BE2C (cell line): ENCODE measurements at regions not wholly inside any gene's neighbourhood (a gene's known extent, or its start where the extent isn't known, plus 50 kb on each side); places are given as distances from the start of the nearest gene placed in this dataset.

ENCODE experiments used
- DNase-seq: peaks from one replicate; pipeline ENCODE4 v3.0.0-alpha.2; 2020
- H3K27me3 ChIP-seq: fragments of 250-450 bp; sonication (Bioruptor Pico); 2 replicates; pipeline ENCODE4 v1.5.1; 2020; ENCODE audit warnings: mild to moderate bottlenecking
- H3K36me3 ChIP-seq: fragments of 250-450 bp; sonication (Bioruptor Pico); 2 replicates; pipeline ENCODE4 v1.5.1; 2020; ENCODE audit warnings: mild to moderate bottlenecking
- H3K4me1 ChIP-seq: fragments of 250-450 bp; sonication (Bioruptor Pico); 2 replicates; pipeline ENCODE4 v1.5.1; 2020
- H3K4me3 ChIP-seq: 2 replicates; pipeline ENCODE4 v1.5.1; 2011; ENCODE audit warnings: low read depth, low read length
- H3K9me3 ChIP-seq: fragments of 250-450 bp; sonication (Bioruptor Pico); 2 replicates; pipeline ENCODE4 v1.5.1; 2020
- TF ChIP-seq, protein P1 (sequence below): IDR thresholded peaks from 2 replicates; pipeline ENCODE4 v1.5.1; 2012; ENCODE audit warnings: mild to moderate bottlenecking, low read depth, low read length

DNA sequence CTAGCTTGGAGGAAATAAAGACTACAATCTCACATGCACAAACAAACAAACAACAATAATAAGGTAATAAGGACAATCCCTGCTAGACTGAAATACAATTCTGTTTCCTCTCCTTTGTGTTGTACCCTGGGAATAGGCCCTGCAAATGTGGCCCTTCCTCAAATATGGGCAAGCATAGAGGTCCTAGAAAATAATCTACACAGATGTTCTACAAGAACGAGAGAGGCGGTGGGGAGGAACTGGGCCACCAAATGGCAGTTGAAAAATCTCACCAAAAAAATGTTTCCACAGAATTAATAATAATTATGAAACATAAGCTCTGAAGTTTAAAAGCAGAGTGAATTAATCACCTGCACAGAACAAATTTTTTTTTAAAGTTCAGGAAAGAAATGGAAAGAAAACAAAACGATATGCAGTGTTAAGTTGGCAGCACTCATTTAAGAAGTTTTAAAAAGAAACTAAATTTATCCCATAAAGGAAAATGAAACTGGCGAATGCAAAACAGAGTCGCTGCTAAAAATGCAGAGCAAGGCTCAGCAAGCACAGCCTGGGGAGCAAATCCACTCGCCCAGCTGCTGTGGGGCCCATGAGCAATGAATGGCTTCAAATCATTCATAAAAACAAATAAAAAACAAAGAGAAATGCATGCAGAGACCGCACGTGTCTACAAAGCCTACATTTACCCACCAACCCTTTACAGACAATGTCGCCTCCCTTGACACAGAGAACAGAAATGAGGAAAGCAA lies 475.4 kb downstream of the OCA2 start:
- no peaks in the 10 kb centered on the region for H3K4me1 ChIP-seq
- TF ChIP-seq, protein P1, sequence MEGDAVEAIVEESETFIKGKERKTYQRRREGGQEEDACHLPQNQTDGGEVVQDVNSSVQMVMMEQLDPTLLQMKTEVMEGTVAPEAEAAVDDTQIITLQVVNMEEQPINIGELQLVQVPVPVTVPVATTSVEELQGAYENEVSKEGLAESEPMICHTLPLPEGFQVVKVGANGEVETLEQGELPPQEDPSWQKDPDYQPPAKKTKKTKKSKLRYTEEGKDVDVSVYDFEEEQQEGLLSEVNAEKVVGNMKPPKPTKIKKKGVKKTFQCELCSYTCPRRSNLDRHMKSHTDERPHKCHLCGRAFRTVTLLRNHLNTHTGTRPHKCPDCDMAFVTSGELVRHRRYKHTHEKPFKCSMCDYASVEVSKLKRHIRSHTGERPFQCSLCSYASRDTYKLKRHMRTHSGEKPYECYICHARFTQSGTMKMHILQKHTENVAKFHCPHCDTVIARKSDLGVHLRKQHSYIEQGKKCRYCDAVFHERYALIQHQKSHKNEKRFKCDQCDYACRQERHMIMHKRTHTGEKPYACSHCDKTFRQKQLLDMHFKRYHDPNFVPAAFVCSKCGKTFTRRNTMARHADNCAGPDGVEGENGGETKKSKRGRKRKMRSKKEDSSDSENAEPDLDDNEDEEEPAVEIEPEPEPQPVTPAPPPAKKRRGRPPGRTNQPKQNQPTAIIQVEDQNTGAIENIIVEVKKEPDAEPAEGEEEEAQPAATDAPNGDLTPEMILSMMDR: no peak
- no peak for DNase-seq
- H3K27me3 ChIP-seq: no peaks in the 10 kb centered on the region
- no peaks in the 10 kb centered on the region; the same call in 1 of the 2 replicates for H3K9me3 ChIP-seq
- H3K4me3 ChIP-seq: no peak overlapping the region
- no peaks in the 10 kb centered on the region for H3K36me3 ChIP-seq

DNA sequence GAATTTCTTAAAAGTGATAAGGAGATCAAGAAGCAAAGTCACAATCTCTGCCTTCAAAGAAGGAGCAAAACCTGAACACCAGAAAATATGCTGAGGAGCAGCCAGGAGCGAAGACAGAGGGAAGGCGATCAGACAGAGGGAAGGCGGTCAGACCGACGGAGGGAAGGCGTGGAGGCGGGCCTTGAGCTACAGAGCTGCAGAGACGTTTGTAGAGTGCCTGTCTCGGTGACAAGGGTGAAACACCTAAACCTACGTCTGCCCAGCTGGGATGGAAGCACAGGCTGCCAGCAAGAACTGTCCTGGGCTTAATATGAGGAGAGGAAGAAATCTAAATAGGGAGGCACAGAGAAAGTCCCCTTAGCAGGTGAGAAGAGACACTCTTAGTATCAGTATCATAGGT lies 476.0 kb downstream of the OCA2 start:
- no peak for DNase-seq
- H3K36me3 ChIP-seq: no peaks in the 10 kb centered on the region
- H3K4me1 ChIP-seq: no peaks in the 10 kb centered on the region
- H3K27me3 ChIP-seq: no peaks in the 10 kb centered on the region
- H3K4me3 ChIP-seq: no peak overlapping the region
- no peaks in the 10 kb centered on the region; the same call in 1 of the 2 replicates for H3K9me3 ChIP-seq
- TF ChIP-seq, protein P1: no peak

DNA sequence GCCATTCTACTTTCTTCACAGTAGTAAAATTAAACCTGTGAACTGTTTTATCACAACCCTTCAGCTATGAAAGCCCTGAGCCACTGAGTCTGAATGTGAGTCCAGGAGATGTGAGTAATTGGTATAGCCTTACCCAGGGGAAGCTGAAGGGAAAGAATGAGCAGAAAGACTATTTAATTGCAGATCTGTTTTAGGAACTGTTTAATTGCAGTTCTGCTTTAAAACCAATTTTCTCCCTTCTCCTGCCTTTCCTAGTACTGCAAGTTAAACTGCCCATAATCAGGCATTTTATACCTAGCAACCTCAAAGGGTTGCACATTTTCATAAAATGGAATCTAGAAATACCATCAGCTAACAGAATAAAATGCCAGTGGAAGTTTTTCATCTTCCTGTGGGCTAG lies 476.7 kb downstream of the OCA2 start:
- no peak for DNase-seq
- Histone ChIP-seq H3K9me3 (no peaks in the 10 kb centered on the region; the same call in 1 of the 2 replicates), H3K4me3 (no peak overlapping the region), H3K4me1 (no peaks in the 10 kb centered on the region), H3K27me3 (no peaks in the 10 kb centered on the region), H3K36me3 (no peaks in the 10 kb centered on the region)
- TF ChIP-seq, protein P1: no peak

DNA sequence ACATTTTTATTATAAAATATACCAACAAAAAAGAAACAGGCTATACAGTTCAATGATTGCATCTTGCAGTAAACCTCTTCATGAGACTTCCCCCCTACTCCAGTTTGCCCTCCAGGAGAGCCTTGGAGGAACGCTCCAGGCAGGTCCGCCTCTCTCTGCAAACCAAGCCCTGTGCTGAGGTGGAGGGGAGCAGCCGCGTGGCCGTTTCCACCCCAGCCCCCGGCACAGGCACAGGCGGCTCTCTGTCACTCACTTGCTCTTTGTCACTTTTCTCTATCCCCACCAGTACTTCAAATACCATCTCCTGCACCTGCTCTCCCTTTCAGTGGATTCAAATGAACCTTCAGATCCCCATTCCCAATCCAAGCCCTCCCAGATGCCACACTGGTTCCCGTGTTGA lies 479.9 kb downstream of the OCA2 start:
- no peak for DNase-seq
- TF ChIP-seq, protein P1: no peak
- H3K4me3 ChIP-seq: no peak overlapping the region

DNA sequence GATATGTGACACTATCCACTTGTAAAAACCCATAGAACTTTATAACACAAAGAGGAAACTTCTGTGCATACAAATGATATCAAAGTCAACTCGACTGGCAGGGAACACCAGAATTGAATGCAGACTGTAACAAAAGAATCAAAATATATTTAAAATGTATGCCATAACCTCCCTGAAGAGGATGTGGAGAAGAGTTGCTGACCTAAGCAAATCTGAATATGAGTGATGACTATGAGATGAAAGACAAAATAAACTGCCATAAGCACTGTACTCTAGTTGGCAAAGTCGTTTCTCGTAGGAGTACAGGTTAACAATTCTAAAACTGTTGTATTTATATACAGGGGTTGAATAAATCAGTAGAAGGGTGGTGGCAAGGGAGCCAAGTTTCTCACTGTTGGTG lies 482.1 kb downstream of the OCA2 start:
- DNase-seq: no peak
- TF ChIP-seq, protein P1: no peak
- no peak overlapping the region for H3K4me3 ChIP-seq

More for the DNA sequence above, 479.9 kb downstream of the OCA2 start:
- Histone ChIP-seq H3K9me3 (no peaks in the 10 kb centered on the region), H3K4me1 (no peaks in the 10 kb centered on the region), H3K36me3 (no peaks in the 10 kb centered on the region), H3K27me3 (no peaks in the 10 kb centered on the region)

DNA sequence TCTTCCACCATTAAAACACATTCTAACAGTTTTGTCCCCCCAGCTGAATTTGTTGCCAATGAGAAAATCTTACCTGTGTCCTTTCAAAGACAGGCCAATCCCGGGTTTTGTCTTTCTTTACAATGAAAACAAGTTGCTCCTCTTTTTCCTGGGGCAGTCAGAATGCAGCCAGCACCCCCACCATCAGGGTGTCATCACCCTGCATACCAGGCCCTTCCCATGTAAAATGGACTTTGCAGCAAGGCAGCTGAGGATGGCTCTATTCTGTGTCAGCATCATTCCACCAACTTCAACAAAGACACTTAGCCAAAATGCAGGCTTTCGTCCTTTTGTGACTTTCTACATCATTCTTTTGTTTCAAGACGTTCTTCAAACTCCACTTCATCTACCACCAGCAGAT lies 490.9 kb downstream of the OCA2 start:
- no peaks in the 10 kb centered on the region; the same call in 1 of the 2 replicates for H3K4me1 ChIP-seq
- no peaks in the 10 kb centered on the region for H3K9me3 ChIP-seq
- TF ChIP-seq, protein P1: no peak
- H3K36me3 ChIP-seq: no peaks in the 10 kb centered on the region
- H3K4me3 ChIP-seq: no peak overlapping the region
- no peak for DNase-seq
- H3K27me3 ChIP-seq: no peaks in the 10 kb centered on the region

More for the DNA sequence above, 482.1 kb downstream of the OCA2 start:
- Histone ChIP-seq H3K27me3 (no peaks in the 10 kb centered on the region), H3K9me3 (no peaks in the 10 kb centered on the region), H3K4me1 (no peaks in the 10 kb centered on the region), H3K36me3 (no peaks in the 10 kb centered on the region)
